NCI-H1436 (cell line): ENCODE measurements at regions not wholly inside any gene's neighbourhood (a gene's known extent, or its start where the extent isn't known, plus 50 kb on each side); places are given as distances from the start of the nearest gene placed in this dataset.
"Not testable (repeated sequence)": the region's sequence is repeated elsewhere in the genome, so short reads cannot be mapped to it uniquely, and the experiment has no call there.

ENCODE experiments used
- DNase-seq: peaks from one replicate; lab custom pipeline; 2025; lab: John Stamatoyannopoulos, UW

GRCh38 chr7:79548727-79549126 is 95.3 kb upstream of the MAGI2 start:
- DNase-seq = no peak

GRCh38 chr7:79547132-79547531 is 93.7 kb upstream of the MAGI2 start:
- DNase-seq = no peak

DNA sequence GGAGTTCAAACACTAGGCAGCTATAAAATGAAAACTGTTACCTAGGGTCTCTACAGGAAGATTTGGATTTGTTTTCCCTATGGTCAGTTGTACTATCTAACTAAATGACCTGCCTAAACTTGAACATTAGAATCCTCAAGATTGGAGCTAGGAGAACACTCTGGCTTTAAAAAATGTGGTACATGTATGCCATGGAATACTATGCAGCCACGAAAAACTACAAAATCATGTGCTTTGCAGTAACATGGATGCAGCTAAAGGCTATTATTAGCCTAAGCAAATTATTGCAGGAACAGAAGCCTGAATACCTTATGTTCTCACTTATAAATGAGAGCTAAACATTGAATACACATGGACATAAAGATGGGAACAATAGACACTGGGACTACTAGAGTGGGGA is 87.1 kb upstream of the MAGI2 start:
- DNase-seq = no peak

- DNase-seq = no peak
These were observed 80.7 kb upstream of the MAGI2 start for GRCh38 chr7:79534128-79534527.

DNA sequence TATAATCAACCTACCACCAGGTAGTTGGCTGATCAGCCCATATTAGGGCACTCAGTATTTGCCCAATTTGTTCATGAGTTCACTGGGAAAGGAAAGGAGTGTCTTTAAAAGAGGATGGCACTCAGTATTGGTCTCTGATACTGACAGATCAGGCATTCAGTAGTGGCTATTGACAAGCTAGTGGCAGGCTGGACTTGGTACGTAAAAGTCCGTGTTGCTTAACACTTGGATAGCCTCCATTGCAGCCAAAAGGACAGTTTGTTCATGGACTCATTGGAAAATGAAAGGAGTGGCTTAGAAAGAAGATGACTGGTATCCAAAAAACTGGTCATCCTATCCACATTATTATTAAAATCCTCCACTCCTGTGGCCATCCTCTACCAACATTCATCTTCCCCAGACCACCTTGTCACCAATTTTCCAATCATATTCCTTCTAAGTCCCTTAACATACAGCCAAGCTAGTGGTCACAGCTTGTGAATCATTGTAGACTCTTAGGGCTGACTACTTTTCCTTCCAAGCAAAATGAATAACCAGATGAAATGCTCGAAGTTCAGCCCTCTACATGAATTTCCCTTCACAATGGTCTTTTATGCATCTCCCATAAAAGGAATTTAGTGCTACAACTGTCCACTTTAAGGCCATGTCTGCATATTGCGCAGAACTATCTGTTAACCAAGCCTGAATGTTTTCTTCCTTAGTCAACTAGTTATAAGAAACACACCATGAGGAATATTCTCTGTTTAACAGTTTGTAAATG is 78.6 kb upstream of the MAGI2 start:
- DNase-seq = no peak

DNA sequence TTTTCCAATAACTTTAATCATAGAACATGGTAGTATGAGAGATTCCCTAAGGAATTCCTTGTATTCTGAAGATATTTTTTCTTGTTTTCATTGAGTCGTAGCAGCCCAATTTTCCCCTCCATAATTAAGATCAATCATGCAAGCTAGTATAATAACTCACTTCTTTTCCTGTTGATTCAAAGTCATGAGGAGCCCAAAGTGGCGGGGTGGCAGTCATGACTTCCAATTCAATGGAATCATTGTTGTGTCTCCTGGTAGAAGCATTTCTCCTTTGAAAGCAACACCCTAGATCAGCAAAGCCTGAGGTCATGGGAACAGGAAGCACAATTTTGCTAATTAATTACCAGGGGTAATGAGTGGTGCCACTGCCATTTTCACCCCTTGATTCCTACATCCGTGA is 77.6 kb upstream of the MAGI2 start:
- no peak for DNase-seq

GRCh38 chr7:79529881-79530235 is 76.4 kb upstream of the MAGI2 start:
- no peak for DNase-seq

DNA sequence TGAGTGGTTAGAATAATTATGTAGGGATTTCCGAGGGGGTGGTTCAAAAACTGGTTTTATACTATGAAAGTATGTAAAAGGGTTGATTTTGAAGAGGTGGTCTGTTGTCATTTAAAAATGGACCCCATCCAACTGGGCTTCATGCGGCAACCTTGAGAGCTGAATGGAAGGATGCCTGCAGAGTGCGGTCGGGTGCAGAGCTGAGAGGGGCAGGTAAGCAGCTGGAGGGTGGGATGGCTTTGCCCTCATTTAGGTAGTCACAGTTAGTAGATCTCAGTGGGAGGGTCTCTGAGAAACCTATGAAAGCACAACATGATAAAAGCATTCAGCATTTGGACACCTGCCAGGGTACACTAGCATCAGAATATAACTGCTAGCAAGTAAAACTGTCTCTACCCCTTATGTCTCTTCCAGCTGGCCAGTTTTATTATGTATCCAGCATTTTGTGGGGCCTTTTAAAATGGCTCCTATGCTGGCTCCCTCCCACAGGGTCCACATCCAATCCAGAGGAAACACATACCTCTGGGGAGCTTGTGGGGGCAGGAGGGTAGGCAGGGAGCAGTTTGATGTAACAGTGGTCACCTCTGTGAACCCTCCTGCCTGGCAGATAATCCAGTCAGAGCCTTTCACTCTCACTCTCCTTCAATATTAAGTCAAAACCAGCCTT is 75.9 kb upstream of the MAGI2 start:
- DNase-seq = no peak

- no peak for DNase-seq
These were observed 75.0 kb upstream of the MAGI2 start for GRCh38 chr7:79528421-79528820.

DNA sequence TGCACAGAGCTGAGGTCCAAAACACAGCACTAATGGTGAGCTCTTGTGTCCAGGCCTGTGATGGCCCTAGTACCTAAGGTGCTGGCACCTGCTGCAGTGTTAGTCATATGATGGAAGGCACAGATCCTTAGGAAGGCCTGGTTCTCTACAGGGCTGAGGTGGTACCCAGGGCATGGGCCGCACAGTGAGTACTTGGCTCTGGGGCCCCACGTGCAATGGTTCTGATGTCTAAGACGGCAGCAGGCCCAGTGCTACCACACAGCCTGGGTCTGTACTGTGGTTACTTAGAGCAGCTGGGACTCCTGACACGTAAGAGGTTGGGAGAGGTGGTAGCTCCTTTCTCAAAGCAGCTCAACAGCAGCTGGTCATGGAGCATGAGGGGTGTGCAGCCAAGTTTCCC is 70.6 kb upstream of the MAGI2 start:
- DNase-seq = no peak

DNA sequence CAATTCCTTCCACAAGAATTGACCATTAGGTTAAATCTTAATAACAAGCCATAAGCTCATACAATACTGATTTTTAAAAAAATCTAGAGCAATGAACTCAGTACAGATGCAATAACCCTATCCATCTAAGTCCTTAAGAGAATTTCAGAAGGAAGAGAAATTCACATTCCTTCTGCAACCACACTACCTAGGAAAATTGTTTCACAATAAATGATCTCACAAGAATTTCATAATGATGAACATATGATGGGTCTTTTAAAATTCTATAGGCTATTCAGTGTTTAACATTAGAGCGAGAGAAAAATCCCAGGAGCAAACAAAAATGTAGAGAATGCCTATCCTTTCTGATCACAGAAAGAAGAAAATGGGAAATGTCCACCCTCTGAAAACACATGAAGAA is 70.0 kb upstream of the MAGI2 start:
- no peak for DNase-seq

GRCh38 chr7:79520543-79520942 is 67.1 kb upstream of the MAGI2 start:
- no peak for DNase-seq

DNA sequence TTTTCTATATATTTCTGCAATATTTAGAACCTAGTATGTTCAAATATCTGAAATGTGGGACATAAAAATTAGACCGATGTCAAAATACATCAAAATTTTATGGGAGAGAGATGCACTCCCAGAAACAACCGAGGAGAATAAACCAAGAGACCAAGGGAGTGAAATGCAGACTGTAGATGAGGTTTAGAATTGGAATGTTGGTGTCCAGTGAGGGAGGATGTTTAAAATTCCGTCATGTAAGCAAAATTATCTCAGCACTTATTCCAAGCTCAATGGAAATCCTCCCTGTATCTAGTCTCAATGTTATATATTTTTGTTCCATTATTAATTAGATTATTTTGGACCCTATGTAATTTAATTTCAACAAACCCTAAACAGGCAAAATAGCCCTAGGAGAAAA is 61.9 kb upstream of the MAGI2 start:
- DNase-seq = no peak

DNA sequence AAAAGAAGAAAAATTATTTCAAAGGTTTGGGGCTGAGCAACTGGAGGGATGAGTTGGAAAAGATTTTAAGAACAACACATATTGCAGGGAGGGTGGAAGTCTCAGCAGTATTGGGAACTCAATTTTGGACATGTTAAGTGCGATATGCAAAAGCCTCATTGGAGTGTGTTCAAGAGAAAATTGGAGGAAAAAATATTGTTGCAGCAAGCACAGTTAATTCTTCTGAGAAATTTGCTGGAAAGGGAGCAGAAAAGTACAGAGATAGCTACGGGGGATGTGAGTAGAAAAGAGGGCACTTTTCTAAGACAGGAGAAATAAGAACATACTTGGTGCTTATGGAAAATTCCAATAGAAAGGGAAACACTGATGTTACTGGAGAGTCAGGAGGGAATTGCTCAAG is 59.8 kb upstream of the MAGI2 start:
- DNase-seq = no peak

- DNase-seq = no peak
These were observed 58.8 kb upstream of the MAGI2 start for GRCh38 chr7:79512261-79512660.

GRCh38 chr7:79511056-79511455 is 57.6 kb upstream of the MAGI2 start:
- not testable (repeated sequence) for DNase-seq

- no peak for DNase-seq
These were observed 53.7 kb upstream of the MAGI2 start for GRCh38 chr7:79507131-79507530.

DNA sequence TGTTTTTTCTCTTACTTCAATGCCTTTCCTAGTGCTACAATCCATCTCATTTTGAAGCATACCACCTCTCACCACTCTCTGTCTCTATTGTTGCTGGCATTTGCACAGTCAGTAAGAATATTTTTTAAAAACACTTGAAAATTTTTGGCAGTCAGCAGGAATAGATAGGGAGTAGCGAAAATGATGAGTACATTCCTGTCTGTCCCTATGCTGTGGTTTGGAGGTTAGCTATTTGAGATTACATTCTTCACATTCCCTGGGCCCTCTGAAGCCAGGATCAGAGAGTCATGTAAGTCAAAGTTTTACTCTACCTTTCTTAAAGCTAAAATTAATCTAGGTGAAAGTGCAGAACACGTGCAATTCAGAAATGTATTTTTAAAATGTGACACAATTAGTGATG is 53.0 kb upstream of the MAGI2 start:
- no peak for DNase-seq

GRCh38 chr7:79504607-79505389 is 51.3 kb upstream of the MAGI2 start:
- DNase-seq = no peak
